ENCODE measurements at regions not wholly inside any gene's neighbourhood (a gene's known extent, or its start where the extent isn't known, plus 50 kb on each side); places are given as distances from the start of the nearest gene placed in this dataset.

- Histone ChIP-seq H3K9me3 (no peaks in the 10 kb centered on the region), H3K4me3 (no peak overlapping the region), H3K36me3 (ENCODE audit: insufficient read depth in 1 of 2, low read depth in 1 of 2) (no peaks in the 10 kb centered on the region), H3K27me3 (ENCODE audit: insufficient read depth in 3 of 3, low read length in 2 of 3) (peaks cover 0 to 35% (median 0%) of the 10 kb centered on the region in 3 donors), H3K27ac (no peak overlapping the region), H3K4me1 (no peaks in the 10 kb centered on the region)
- 60 to 83% (median 78%) methylated on average over 3 of the region's 3 CpGs for WGBS, 3 donors
- intact Hi-C loops (cut with DNase I): no loop called here
- DNase-seq (no peak), ATAC-seq (no peak)
- TF ChIP-seq, protein P1, sequence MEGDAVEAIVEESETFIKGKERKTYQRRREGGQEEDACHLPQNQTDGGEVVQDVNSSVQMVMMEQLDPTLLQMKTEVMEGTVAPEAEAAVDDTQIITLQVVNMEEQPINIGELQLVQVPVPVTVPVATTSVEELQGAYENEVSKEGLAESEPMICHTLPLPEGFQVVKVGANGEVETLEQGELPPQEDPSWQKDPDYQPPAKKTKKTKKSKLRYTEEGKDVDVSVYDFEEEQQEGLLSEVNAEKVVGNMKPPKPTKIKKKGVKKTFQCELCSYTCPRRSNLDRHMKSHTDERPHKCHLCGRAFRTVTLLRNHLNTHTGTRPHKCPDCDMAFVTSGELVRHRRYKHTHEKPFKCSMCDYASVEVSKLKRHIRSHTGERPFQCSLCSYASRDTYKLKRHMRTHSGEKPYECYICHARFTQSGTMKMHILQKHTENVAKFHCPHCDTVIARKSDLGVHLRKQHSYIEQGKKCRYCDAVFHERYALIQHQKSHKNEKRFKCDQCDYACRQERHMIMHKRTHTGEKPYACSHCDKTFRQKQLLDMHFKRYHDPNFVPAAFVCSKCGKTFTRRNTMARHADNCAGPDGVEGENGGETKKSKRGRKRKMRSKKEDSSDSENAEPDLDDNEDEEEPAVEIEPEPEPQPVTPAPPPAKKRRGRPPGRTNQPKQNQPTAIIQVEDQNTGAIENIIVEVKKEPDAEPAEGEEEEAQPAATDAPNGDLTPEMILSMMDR (IDR thresholded peaks at IDR 0.05): no peak
These were observed 68.8 kb downstream of the SSX7 start for GRCh38 chrX:52585892-52586291.

DNA sequence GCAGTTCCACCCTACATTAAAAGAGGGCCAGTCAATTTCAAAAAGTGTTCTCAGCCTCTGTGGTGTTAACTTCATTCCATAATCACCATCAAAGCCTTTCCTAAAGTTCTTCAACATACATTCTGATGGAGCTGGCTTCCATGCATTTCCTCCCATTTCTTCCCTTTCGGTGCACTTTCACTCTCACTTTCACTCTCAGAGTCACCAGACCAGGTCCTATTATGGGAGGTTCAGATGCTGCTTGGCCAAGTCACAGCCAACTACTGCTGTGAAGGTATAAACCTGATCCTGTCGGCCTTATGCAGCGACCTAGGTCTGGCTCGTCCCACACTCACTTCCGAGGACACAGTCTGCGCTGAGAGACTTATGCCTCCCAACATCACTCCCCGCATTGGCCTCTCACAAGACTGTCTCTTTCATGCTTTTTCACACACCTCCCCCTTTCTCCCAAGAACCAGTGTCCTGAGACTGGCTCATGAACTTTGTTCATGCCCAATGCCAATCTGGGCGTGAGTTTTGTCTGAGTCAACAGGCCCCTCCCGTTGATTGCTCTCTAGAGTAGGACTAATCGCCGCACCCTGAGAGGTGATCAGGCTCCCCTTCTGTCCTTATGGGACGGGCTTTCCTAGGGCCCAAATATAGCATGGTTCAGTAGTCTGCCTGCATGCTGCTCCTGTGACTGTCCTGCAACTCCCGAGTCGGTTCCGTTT lies 60.8 kb upstream of the XAGE1B start:
- TF ChIP-seq, protein P1 (IDR thresholded peaks at IDR 0.05): no peak
- no peaks in the 10 kb centered on the region for H3K9me3 ChIP-seq
- intact Hi-C loops (cut with DNase I): no loop called here
- H3K36me3 ChIP-seq (ENCODE audit: insufficient read depth in 1 of 2, low read depth in 1 of 2): no peaks in the 10 kb centered on the region
- ATAC-seq: no peak
- no peak for DNase-seq
- WGBS, 3 donors: 90 to 93% (median 91%) methylated on average over 15 of the region's 15 CpGs
- H3K27me3 ChIP-seq (ENCODE audit: insufficient read depth in 3 of 3, low read length in 2 of 3): peaks cover 0 to 33% (median 0%) of the 10 kb centered on the region in 3 donors
- H3K27ac ChIP-seq: no peak overlapping the region
- H3K4me1 ChIP-seq: no peaks in the 10 kb centered on the region
- H3K4me3 ChIP-seq: no peak overlapping the region

GRCh38 chrX:52576946-52577345 lies 60.1 kb upstream of the XAGE1B start:
- ATAC-seq (no peak), DNase-seq (no peak)
- Histone ChIP-seq H3K4me3 (no peak overlapping the region), H3K27ac (no peak overlapping the region), H3K9me3 (no peaks in the 10 kb centered on the region), H3K4me1 (no peaks in the 10 kb centered on the region), H3K27me3 (ENCODE audit: insufficient read depth in 3 of 3, low read length in 2 of 3) (peaks cover 0 to 33% (median 0%) of the 10 kb centered on the region in 3 donors), H3K36me3 (ENCODE audit: insufficient read depth in 1 of 2, low read depth in 1 of 2) (no peaks in the 10 kb centered on the region)
- WGBS, 3 donors: 73 to 78% (median 75%) methylated on average over 8 of the region's 8 CpGs
- TF ChIP-seq, protein P1 (IDR thresholded peaks at IDR 0.05): no peak
- intact Hi-C loops (cut with DNase I): no loop called here

- Histone ChIP-seq H3K4me3 (no peak overlapping the region), H3K4me1 (no peaks in the 10 kb centered on the region), H3K36me3 (ENCODE audit: insufficient read depth in 1 of 2, low read depth in 1 of 2) (no peaks in the 10 kb centered on the region), H3K27me3 (ENCODE audit: insufficient read depth in 3 of 3, low read length in 2 of 3) (peaks cover 0 to 33% (median 0%) of the 10 kb centered on the region in 3 donors), H3K27ac (no peak overlapping the region), H3K9me3 (no peaks in the 10 kb centered on the region)
- DNase-seq (no peak), ATAC-seq (no peak)
- intact Hi-C loops (cut with DNase I): no loop called here
- 44 to 52% (median 44%) methylated on average over 5 of the region's 5 CpGs for WGBS, 3 donors
- TF ChIP-seq, protein P1 (IDR thresholded peaks at IDR 0.05): no peak
These were observed 59.6 kb upstream of the XAGE1B start for GRCh38 chrX:52576474-52576873.

Data from psoas muscle (tissue), 7 donors.